ENCODE measurements at regions not wholly inside any gene's neighbourhood (a gene's known extent, or its start where the extent isn't known, plus 50 kb on each side); places are given as distances from the start of the nearest gene placed in this dataset.
"Not testable (repeated sequence)": the region's sequence is repeated elsewhere in the genome, so short reads cannot be mapped to it uniquely, and the experiment has no call there.

DNA sequence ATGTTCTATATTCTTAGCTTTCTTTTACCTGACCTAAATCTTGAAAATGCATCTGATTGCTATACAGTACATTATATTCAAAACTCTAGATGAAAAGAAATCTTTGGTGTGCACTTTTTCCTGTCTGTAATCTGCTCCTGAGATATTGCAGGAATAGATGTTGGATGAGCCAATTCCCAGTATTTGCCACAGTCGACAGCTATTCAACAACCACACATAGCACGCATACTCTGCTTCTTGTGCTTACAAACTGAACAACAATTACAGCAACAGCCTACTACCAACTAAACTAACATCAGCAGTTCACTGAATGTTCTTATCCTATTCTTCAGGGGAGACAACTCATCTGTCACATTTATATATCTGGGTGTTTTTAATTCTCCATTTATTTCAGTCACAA, 573.9 kb upstream of the GRID2 start:
- DNase-seq, result no peak
- H3K36me3 Mint-ChIP-seq (ENCODE audit: low read depth), result no peaks in the 10 kb centered on the region
- TF ChIP-seq, protein P1, sequence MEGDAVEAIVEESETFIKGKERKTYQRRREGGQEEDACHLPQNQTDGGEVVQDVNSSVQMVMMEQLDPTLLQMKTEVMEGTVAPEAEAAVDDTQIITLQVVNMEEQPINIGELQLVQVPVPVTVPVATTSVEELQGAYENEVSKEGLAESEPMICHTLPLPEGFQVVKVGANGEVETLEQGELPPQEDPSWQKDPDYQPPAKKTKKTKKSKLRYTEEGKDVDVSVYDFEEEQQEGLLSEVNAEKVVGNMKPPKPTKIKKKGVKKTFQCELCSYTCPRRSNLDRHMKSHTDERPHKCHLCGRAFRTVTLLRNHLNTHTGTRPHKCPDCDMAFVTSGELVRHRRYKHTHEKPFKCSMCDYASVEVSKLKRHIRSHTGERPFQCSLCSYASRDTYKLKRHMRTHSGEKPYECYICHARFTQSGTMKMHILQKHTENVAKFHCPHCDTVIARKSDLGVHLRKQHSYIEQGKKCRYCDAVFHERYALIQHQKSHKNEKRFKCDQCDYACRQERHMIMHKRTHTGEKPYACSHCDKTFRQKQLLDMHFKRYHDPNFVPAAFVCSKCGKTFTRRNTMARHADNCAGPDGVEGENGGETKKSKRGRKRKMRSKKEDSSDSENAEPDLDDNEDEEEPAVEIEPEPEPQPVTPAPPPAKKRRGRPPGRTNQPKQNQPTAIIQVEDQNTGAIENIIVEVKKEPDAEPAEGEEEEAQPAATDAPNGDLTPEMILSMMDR (IDR thresholded peaks at IDR 0.05), result no peak
- peaks cover 22% of the 10 kb centered on the region for H3K9me3 Mint-ChIP-seq
- no peak overlapping the region for H3K4me3 Mint-ChIP-seq
- H3K27me3 Mint-ChIP-seq (ENCODE audit: insufficient read depth), result no peaks in the 10 kb centered on the region
- no peak overlapping the region for H3K27ac Mint-ChIP-seq
- no peaks in the 10 kb centered on the region for H3K4me1 Mint-ChIP-seq (ENCODE audit: low read depth)

DNA sequence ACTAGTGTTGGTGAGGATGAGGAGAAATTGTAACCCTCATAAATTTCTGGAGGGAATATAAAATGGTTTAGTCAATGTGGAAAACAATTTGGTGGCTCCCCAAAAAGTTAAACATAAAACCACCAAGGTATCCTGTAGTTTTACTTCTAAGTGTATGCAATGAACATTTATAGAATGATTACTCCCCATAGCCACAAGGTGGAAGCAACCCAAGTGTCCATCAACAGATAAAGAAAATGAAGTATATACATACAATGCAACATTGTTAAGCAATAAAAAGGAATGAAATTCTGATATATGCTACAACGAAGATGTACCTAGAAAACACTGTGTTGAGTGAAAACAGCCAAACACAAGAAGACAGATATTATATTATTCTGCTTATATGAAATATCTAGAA, 569.1 kb upstream of the GRID2 start:
- TF ChIP-seq, protein P1 (IDR thresholded peaks at IDR 0.05), result no peak
- H3K4me3 Mint-ChIP-seq, result no peak overlapping the region
- H3K4me1 Mint-ChIP-seq (ENCODE audit: low read depth), result no peaks in the 10 kb centered on the region
- H3K27me3 Mint-ChIP-seq (ENCODE audit: insufficient read depth), result no peaks in the 10 kb centered on the region
- H3K9me3 Mint-ChIP-seq, result peaks cover 22% of the 10 kb centered on the region
- H3K36me3 Mint-ChIP-seq (ENCODE audit: low read depth), result no peaks in the 10 kb centered on the region
- DNase-seq, result no peak
- H3K27ac Mint-ChIP-seq, result no peak overlapping the region

DNA sequence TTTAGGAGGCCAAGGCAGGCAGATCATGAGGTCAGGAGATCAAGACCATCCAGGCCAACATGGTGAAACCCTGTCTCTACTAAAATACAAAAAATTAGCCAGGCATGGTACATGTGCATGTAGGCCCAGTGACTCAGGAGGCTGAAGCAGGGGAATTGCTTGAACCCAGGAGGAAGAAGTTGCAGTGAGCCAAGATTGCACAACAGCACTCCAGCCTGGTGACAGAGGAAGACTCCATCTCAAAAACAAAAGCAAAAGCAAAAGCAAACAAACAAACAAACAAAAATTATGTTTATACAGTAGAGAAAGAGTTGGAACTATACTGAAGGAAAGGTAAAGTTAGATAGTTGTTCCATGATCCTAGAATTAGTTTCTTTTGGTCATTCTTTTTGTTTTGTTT, 564.9 kb upstream of the GRID2 start:
- not testable (repeated sequence) for DNase-seq; H3K4me3 Mint-ChIP-seq; H3K27ac Mint-ChIP-seq; H3K4me1 Mint-ChIP-seq (ENCODE audit: low read depth); H3K27me3 Mint-ChIP-seq (ENCODE audit: insufficient read depth); H3K36me3 Mint-ChIP-seq (ENCODE audit: low read depth)
- peaks cover 20% of the 10 kb centered on the region for H3K9me3 Mint-ChIP-seq

DNA sequence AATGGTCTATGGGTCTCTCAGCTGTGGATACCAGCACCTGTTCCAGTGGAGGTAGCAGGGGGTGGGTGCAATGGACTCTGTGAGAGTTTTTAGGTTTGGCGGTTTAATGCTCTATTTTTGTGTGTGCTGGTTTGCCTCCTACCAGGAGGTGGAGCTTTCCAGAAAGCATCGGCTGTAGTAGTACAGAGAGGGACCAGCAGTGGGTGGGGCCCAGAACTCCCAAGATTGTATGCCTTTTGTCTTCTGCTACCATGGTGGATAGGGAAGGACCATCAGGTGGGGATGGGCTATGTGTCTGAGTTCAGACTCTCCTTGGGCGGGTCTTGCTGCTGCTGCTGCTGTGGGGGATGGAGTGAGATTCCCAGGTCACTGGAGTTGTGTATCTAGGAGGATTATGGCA, 557.2 kb upstream of the GRID2 start:
- H3K27ac Mint-ChIP-seq, result no peak overlapping the region
- DNase-seq, result no peak
- TF ChIP-seq, protein P1 (IDR thresholded peaks at IDR 0.05), result no peak
- H3K27me3 Mint-ChIP-seq (ENCODE audit: insufficient read depth), result no peaks in the 10 kb centered on the region
- no peaks in the 10 kb centered on the region for H3K4me1 Mint-ChIP-seq (ENCODE audit: low read depth)
- H3K36me3 Mint-ChIP-seq (ENCODE audit: low read depth), result peaks cover 7% of the 10 kb centered on the region
- no peak overlapping the region for H3K4me3 Mint-ChIP-seq
- peaks cover 62% of the 10 kb centered on the region for H3K9me3 Mint-ChIP-seq

DNA sequence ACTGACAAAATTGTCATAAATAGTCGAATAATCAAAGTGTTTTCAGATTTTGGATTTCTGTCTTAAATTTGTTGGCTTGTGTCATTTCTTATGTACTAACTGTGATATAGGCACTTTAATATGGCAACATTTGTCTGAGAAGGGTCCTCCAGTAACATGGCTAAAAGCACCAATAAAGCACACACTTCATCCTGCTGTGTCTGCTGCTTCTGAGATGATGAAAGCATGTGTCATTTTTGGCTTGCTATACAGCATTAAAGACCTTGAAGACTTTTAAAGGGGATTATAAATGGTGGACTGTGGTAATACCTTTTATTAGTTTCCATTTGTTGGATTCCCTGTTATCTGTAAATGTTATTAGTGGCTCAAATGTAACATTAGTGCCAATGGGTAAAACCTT, 551.8 kb upstream of the GRID2 start:
- TF ChIP-seq, protein P1 (IDR thresholded peaks at IDR 0.05), result no peak
- no peak overlapping the region for H3K27ac Mint-ChIP-seq
- H3K27me3 Mint-ChIP-seq (ENCODE audit: insufficient read depth), result no peaks in the 10 kb centered on the region; the same call in 1 of the 2 replicates
- H3K36me3 Mint-ChIP-seq (ENCODE audit: low read depth), result no peaks in the 10 kb centered on the region
- no peak for DNase-seq
- no peak overlapping the region for H3K4me3 Mint-ChIP-seq
- H3K9me3 Mint-ChIP-seq, result peaks cover 40% of the 10 kb centered on the region
- no peaks in the 10 kb centered on the region for H3K4me1 Mint-ChIP-seq (ENCODE audit: low read depth)

DNA sequence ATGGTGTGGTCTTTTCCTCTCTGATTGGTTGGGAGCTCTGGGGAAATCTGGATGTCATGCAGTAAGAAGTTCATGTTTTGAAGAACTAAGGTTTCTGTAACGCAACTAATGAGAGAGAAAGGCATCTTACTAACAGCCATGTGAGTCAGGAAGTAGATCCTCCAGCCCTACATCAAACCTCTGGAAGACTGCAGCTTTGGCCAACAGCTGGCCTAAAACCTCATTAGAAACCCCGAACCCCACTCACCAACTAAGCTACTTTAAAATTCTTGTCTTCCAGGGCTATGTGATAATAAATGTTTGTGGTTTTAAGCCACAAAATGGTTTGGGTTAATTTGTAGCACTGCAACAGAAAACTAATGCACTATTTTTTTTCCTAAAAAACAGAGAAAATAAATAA, 549.0 kb upstream of the GRID2 start:
- DNase-seq, result no peak
- Mint-ChIP-seq H3K4me3 (no peak overlapping the region), H3K9me3 (peaks cover 46% of the 10 kb centered on the region), H3K36me3 (ENCODE audit: low read depth) (no peaks in the 10 kb centered on the region), H3K27me3 (ENCODE audit: insufficient read depth) (no peaks in the 10 kb centered on the region; the same call in 1 of the 2 replicates), H3K4me1 (ENCODE audit: low read depth) (no peaks in the 10 kb centered on the region), H3K27ac (no peak overlapping the region)
- TF ChIP-seq, protein P1 (IDR thresholded peaks at IDR 0.05), result no peak

Data from HFFc6 (cell line).